ENCODE measurements at regions not wholly inside any gene's neighbourhood (a gene's known extent, or its start where the extent isn't known, plus 50 kb on each side); places are given as distances from the start of the nearest gene placed in this dataset.

DNA sequence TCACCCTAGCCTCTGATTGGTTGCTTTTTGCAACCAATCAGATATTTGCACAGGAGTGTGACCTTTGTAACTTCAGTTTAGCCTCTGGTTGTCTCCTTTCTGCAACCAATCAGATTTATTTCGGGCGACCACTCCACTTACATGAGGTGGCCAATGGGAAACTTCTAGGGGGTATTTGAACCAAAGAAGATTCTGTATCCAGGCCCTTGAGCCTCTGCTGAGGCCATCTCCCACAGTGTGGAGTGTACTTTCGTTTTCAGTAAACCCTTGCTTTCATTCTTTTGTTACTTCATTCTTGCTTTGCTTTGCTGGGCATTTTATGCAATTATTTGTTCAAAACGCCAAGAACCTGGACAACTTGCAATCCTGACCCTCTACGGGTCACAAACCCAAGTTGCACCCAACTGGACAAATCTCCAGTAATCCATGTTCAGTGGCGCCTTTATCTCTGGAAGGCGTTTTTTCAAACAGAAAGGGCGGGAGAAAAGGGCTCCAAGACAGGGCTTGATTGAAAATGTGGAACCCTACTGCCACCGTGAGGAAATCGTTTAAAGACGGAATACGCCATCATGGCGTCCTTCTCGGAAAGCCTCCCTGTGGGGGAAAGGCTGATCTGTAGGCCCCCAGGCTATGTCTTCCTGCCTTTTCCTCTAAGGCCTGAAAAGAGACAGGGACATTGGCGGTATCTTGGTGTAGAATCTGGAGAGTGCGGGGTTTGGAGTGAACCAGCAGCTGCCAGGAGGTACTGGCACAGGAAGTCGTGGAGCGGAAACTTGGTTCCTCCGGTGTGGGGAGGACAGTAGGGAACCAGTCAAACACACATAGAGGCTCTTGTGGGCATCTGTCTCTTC is 184.6 kb downstream of the OR13H1 start:
- Histone ChIP-seq H3K9me2 (replicated peaks; ENCODE audit: low read length) (no peaks in the 10 kb centered on the region), H3K9me3 (ENCODE audit: low read length) (peaks cover 3% of the 10 kb centered on the region; the same call in 1 of the 2 replicates), H2AFZ (ENCODE audit: low read length) (no peak overlapping the region), H3K27ac (ENCODE audit: low read length) (no peak overlapping the region), H3K4me3 (ENCODE audit: low read length) (no peak overlapping the region), H3K36me3 (ENCODE audit: low read depth, low read length) (no peaks in the 10 kb centered on the region), H3K4me2 (ENCODE audit: low read length) (no peak overlapping the region), H3K27me3 (ENCODE audit: low read length) (no peaks in the 10 kb centered on the region), H3K9ac (ENCODE audit: low read length) (no peak overlapping the region), H3F3A (ENCODE audit: low read length, unreplicated experiment) (no peaks in the 10 kb centered on the region), H3K79me2 (ENCODE audit: low read length) (no peaks in the 10 kb centered on the region), H3K4me1 (ENCODE audit: insufficient read depth, low read length) (no peaks in the 10 kb centered on the region), H4K20me1 (ENCODE audit: low read length) (no peaks in the 10 kb centered on the region)
- CTCF ChIA-PET = no interaction called here
- TF ChIP-seq EZH2 (IDR thresholded peaks at IDR 0.05; ENCODE audit: low read length, unreplicated experiment) (no peak), EZH2phosphoT487 (IDR thresholded peaks at IDR 0.05; ENCODE audit: borderline replicate concordance, low read length) (no peak)
- TF ChIP-seq, protein P1, sequence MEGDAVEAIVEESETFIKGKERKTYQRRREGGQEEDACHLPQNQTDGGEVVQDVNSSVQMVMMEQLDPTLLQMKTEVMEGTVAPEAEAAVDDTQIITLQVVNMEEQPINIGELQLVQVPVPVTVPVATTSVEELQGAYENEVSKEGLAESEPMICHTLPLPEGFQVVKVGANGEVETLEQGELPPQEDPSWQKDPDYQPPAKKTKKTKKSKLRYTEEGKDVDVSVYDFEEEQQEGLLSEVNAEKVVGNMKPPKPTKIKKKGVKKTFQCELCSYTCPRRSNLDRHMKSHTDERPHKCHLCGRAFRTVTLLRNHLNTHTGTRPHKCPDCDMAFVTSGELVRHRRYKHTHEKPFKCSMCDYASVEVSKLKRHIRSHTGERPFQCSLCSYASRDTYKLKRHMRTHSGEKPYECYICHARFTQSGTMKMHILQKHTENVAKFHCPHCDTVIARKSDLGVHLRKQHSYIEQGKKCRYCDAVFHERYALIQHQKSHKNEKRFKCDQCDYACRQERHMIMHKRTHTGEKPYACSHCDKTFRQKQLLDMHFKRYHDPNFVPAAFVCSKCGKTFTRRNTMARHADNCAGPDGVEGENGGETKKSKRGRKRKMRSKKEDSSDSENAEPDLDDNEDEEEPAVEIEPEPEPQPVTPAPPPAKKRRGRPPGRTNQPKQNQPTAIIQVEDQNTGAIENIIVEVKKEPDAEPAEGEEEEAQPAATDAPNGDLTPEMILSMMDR (conservative IDR thresholded peaks at IDR 0.05; ENCODE audit: low read depth, low read length) = no peak
- DNase-seq (no peak), ATAC-seq (no peak)
- intact Hi-C loops (cut with micrococcal nuclease) = no loop called here
- POLR2A ChIA-PET (ENCODE audit: unreplicated experiment) = no interaction called here
- BruUV-seq (replicated peaks) = no TSS peak

DNA sequence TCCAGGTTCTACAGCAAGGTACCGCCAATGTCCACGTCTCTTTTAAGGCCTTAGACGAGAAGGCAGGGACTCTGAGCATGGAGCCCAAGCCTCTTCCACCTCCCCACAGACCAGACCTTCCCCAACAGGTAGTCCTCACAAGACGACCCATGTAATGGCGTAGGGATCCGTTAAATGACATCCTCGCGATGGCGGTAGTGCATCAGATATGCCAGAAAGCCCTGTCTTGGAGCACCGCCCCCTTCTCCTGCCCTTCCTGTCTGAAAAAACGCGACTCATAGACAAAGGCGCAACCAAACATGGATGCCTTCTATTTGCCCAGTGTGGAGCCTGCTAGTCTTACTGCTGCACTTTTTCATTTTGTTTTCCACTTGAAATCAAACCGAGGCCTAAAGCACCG is 185.4 kb downstream of the OR13H1 start:
- TF ChIP-seq EZH2 (IDR thresholded peaks at IDR 0.05; ENCODE audit: low read length, unreplicated experiment) (no peak), EZH2phosphoT487 (IDR thresholded peaks at IDR 0.05; ENCODE audit: borderline replicate concordance, low read length) (no peak)
- TF ChIP-seq, protein P1 (conservative IDR thresholded peaks at IDR 0.05; ENCODE audit: low read depth, low read length) = no peak
- no peak overlapping the region for H2AFZ ChIP-seq (ENCODE audit: low read length)
- no peak for ATAC-seq
- H3K4me3 ChIP-seq (ENCODE audit: low read length) = no peak overlapping the region
- CTCF ChIA-PET = no interaction called here
- no peak overlapping the region for H3K9ac ChIP-seq (ENCODE audit: low read length)
- H4K20me1 ChIP-seq (ENCODE audit: low read length) = no peaks in the 10 kb centered on the region
- H3K9me2 ChIP-seq (replicated peaks; ENCODE audit: low read length) = no peaks in the 10 kb centered on the region
- no peaks in the 10 kb centered on the region for H3F3A ChIP-seq (ENCODE audit: low read length, unreplicated experiment)
- H3K27ac ChIP-seq (ENCODE audit: low read length) = no peak overlapping the region
- no peak for DNase-seq
- no peaks in the 10 kb centered on the region for H3K36me3 ChIP-seq (ENCODE audit: low read depth, low read length)
- POLR2A ChIA-PET (ENCODE audit: unreplicated experiment) = no interaction called here
- peaks cover 3% of the 10 kb centered on the region; the same call in 1 of the 2 replicates for H3K9me3 ChIP-seq (ENCODE audit: low read length)
- H3K27me3 ChIP-seq (ENCODE audit: low read length) = no peaks in the 10 kb centered on the region
- intact Hi-C loops (cut with micrococcal nuclease) = no loop called here
- no peak overlapping the region for H3K4me2 ChIP-seq (ENCODE audit: low read length)
- no peaks in the 10 kb centered on the region for H3K4me1 ChIP-seq (ENCODE audit: insufficient read depth, low read length)
- no TSS peak for BruUV-seq (replicated peaks)
- no peaks in the 10 kb centered on the region for H3K79me2 ChIP-seq (ENCODE audit: low read length)

DNA sequence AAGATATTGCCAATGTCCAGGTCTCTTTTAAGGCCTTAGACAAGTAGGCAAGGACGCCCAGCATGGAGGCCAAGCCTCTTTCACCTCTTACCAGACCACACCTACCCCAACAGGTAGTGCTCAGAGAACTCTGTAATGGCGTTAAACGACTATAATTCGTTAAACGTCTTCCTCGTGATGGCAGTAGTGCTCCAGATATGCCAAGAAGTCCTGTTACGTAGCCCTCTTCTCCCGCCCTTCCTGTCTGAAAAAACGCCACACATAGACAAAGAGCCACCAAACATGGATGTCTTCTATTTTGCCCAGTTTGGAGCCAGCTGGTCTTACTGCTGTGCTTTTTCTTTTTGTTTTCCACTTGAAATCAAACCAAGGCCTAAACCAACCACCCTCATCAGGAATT is 190.7 kb downstream of the OR13H1 start:
- ATAC-seq = no peak
- no TSS peak for BruUV-seq (replicated peaks)
- no peaks in the 10 kb centered on the region for H3F3A ChIP-seq (ENCODE audit: low read length, unreplicated experiment)

More for the DNA sequence above, 190.7 kb downstream of the OR13H1 start:
- Histone ChIP-seq H3K36me3 (ENCODE audit: low read depth, low read length) (no peaks in the 10 kb centered on the region), H3K9me2 (replicated peaks; ENCODE audit: low read length) (no peaks in the 10 kb centered on the region), H2AFZ (ENCODE audit: low read length) (no peak overlapping the region), H3K4me1 (ENCODE audit: insufficient read depth, low read length) (no peaks in the 10 kb centered on the region), H3K4me3 (ENCODE audit: low read length) (no peak overlapping the region), H4K20me1 (ENCODE audit: low read length) (no peaks in the 10 kb centered on the region), H3K4me2 (ENCODE audit: low read length) (no peak overlapping the region), H3K9ac (ENCODE audit: low read length) (no peak overlapping the region), H3K9me3 (ENCODE audit: low read length) (no peaks in the 10 kb centered on the region), H3K79me2 (ENCODE audit: low read length) (no peaks in the 10 kb centered on the region), H3K27me3 (ENCODE audit: low read length) (no peaks in the 10 kb centered on the region), H3K27ac (ENCODE audit: low read length) (no peak overlapping the region)
- ChIA-PET POLR2A (ENCODE audit: unreplicated experiment) (no interaction called here), CTCF (no interaction called here)
- intact Hi-C loops (cut with micrococcal nuclease) = no loop called here
- no peak for TF ChIP-seq EZH2phosphoT487 (IDR thresholded peaks at IDR 0.05; ENCODE audit: borderline replicate concordance, low read length)
- TF ChIP-seq, protein P1 (conservative IDR thresholded peaks at IDR 0.05; ENCODE audit: low read depth, low read length) = no peak
- TF ChIP-seq EZH2 (IDR thresholded peaks at IDR 0.05; ENCODE audit: low read length, unreplicated experiment) = no peak
- DNase-seq = no peak
